Left renal pelvis (tissue), 4 donors: ENCODE measurements at regions not wholly inside any gene's neighbourhood (a gene's known extent, or its start where the extent isn't known, plus 50 kb on each side); places are given as distances from the start of the nearest gene placed in this dataset.

ENCODE experiments used
- DNase-seq, 4 donors: peaks; one replicate each; pipeline ENCODE4 v3.0.0-alpha.2; 2013; ENCODE audit warnings: low read depth in 4 of 4, low spot score in 3 of 4

- no peak for DNase-seq
Observed at GRCh38 chr2:126990200-126990599, 91.5 kb downstream of the TEX51 start.

GRCh38 chr2:126990605-126991532 lies 92.2 kb downstream of the TEX51 start:
- no peak for DNase-seq

GRCh38 chr2:126994340-126994777 lies 95.7 kb downstream of the TEX51 start:
- DNase-seq = no peak

GRCh38 chr2:126995621-126996377 lies 97.1 kb downstream of the TEX51 start:
- DNase-seq = no peak

GRCh38 chr2:126996378-126996699 lies 97.6 kb downstream of the TEX51 start:
- no peak for DNase-seq
